HG03159 (cell line): ENCODE measurements at regions not wholly inside any gene's neighbourhood (a gene's known extent, or its start where the extent isn't known, plus 50 kb on each side); places are given as distances from the start of the nearest gene placed in this dataset.

Source experiments
- ATAC-seq: cut with Tn5 transposase; IDR thresholded peaks from one replicate; pipeline ENCODE4 v1.9.1; 2021; ENCODE audit warnings: mild to moderate bottlenecking, moderate library complexity; ENCODE audit not compliant: unreplicated experiment

DNA sequence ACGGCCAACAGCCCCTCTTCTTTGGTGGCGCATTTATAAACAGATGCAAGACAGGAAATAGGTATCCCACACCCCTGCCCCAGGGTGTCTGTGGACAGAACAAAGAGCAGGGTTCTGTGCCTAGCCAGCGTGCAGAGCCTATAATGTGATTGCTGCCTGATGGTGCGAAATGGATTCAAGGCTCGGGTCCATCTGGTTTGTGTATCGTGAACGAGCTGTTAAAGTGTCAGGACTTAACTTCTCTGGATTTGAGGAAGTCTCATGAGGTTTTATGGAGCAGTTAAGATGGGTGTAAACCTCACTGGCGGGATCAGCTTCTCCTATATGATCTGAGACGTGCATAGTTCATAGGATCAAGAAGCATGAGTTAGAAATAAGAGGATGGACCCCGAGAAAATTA lies 388.7 kb upstream of the TBX3 start:
- ATAC-seq = no peak

DNA sequence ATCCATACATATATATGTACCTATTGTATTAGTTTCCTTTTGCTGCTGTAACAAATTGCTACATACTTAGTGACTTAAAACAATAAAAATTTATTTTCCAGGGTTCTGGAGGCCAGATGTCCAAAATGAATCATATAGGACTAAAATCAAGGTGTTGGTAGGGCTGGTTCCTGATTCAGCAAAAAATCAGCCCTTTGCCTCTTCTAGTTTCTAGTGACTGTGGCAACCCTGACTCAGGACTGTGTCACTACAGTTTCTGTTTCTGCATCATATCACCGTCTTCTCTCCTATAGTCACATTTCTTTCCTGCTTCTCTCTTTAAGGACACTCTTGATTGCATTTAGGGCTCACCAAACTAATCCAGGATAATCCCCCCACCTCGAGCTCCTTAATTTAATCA lies 386.3 kb upstream of the TBX3 start:
- ATAC-seq = no peak

DNA sequence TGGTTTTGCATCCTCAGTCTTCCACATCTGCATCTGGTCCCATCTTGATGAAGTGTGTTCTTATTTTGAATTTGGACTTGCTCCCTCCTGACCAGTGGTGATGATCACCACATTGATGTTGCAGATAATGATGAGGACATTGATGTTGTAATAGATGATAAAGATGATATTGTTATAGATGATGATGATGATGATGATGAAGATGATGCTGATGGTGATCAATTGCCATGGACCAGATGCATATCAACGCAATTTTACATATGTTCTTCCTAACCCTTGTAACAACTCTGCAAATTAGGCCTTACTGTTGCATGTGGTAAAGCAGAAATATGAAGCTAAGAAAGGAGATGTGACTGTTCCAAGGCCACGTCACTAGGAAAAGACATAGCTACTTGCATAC lies 380.3 kb upstream of the TBX3 start:
- ATAC-seq = no peak

DNA sequence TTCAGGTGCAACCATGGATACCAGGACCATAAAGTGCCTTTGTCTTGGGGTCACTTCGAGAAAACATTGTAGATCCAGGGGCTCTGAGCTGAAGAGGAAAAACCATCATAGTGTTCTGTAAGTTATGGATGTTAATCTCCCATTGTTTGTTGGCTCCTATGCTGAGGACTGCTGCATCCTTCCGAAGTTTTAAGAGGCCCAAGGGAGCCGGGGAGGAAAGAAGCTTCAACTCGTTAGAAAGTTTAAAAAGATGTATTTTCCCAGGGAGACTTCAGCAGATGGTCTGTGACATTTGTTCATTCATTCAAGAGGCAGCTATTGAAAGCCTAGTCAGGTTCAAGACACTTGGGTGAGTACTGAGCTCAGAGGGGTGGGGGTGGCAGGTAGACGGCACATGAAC lies 378.8 kb upstream of the TBX3 start:
- ATAC-seq = no peak

DNA sequence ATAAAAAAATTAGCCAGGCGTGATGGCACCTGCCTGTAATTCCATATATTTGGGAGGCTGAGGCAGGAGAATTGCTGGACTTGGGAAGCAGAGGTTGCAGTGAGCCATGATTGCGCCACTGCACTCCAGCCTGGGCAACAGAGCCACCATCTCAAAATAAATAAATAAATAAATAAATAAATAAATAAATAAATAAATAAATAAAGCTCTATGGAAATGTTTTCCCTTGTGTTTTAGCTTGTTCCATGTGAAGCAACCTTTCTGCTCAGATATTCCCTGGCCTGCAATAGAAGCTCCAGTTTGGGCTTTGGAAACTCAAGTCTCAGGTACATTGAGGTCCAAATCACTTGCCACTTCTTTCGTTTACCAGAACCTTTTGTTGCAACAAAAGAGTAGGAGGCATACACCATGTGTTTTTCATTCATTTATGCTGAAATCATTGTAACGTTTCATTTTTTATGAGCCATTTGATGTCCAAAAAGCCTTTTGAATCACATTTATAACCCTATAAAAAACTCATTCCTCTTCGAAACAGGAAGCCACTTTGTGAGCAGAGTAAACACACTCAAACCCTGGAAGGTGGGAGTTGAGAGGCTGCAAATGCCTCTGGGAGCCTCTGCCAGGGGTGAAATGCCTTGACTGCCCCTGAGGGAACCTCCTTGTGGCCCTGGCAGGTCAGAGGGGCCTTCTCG lies 376.6 kb upstream of the TBX3 start:
- no peak for ATAC-seq

DNA sequence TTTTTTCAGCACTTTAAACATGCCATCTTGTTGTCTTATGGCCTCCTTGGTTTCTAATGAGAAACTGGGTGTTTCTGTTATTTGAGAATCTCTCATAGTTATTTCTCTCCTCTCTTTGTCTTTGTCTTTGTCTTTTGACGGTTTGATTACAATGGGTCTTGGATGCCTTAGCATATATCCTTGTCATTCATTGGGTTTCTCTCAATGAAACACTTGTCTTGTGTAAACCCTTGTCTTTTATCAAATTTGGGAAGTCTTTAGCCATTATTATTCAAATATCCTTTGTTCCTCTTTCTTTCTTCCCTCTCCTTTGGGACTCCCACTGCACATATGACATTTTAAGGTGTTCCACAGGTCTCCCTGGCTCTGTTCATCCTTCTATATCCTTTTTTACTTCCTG lies 373.5 kb upstream of the TBX3 start:
- ATAC-seq = no peak

DNA sequence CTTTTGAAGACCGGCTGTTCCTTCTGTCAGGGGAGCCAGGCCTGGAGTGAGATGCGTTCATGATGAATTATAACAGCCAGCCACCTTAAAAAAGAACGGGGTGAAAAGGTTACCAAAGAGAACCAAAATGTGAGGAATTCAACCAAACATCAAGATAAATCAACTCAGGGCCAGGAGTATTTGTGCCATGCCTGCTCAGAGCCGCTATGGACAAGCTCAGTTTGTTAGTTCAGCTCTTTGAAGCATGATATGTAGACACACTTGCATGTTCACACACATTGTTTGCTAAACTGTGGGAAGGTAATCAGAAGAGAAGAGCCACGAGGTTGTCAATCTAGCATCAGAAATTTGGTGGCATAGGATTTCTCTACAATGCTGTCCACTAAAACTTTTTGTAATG lies 367.4 kb upstream of the TBX3 start:
- ATAC-seq = no peak

DNA sequence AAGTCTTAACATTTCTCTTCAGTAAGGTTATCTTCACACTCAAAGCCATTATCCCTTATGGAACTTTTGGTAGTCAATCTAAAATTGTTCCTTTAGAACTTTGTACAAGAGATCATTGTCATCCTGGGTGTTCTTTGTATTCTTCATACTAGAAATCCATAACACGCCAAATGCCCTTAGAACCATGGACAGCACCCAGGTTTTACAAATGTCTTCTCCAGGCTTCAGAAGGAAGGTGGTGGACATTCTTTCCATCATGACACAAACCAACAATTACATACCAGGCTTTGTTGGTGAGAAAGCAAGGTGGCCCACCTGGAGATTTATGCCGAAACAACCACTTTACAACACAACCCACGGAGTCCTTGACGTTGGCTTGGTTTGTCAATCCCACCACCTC lies 365.6 kb upstream of the TBX3 start:
- no peak for ATAC-seq

DNA sequence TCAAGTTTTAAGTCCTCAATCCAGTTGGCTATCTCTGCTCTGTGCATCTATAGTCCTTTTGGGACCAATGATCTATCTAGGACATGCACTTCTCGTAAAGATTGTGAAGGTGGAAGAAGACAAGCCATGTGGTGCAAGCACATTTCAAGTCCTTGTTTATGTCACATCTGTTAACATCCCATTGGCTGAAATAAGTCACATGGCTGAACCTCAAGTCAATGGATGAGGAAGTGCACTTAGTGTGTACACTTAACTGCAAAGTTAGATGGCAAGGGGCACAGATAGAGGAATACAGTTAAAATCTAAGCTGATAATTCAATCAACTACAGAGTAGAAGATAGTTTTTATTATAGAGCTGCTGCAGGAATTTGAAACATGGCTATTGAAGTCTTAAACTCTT lies 362.8 kb upstream of the TBX3 start:
- ATAC-seq = no peak

DNA sequence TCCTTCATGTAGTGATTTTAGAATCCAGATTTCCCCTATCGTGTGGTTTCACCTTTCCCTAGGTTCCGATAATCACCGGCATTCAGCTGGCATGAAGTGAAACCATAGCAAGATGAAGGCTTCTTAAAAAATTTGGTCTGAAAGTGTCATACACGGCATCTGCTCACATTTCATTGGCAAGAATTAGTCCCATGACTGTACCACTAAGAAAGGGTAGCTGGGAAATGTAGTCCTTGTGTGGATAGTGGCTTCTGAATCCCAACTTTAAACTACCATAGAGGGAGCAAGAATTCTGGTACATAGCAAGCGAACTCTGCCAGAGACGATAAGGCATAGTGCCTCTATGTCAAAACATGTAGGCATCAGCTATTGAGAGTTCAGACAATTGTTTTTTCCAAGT lies 360.1 kb upstream of the TBX3 start:
- no peak for ATAC-seq

DNA sequence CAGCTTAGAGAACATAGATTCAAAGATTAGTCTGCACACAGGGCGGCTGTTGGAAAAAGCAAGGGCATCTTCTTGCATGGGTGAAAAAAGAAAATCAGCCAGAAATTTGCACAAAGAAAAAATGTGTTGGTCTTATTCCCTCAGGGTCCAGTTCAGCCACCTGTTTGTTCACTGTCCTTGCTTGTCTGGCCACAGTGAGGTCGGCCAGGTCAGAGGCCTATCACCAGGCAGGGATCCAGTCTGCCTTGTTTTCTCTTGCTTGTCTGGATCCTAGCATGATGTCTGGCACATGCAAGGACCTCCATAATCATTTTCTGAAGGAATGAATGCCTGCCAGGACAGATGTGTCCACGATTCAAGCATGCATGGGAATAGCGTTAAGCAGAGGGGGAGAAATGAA lies 359.1 kb upstream of the TBX3 start:
- ATAC-seq = no peak

DNA sequence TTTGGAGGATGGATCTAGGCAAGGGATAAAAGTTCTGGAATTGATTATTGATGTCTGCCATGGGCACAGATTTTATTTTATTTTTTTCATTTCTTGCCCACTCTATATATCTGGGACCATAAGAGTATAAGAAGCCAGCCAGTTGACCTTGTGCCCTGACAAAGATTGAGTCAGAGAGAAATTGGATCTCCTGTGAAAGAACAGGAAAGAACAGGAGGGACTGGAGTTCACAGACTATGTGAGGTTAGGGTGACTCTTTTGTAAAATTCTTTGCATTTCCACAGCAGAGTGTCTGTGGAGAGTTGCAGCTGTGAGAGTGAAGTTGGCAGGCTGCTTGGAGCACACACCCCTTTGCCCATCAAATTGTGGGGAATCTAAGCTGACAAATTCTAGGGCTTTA lies 358.4 kb upstream of the TBX3 start:
- ATAC-seq = no peak

DNA sequence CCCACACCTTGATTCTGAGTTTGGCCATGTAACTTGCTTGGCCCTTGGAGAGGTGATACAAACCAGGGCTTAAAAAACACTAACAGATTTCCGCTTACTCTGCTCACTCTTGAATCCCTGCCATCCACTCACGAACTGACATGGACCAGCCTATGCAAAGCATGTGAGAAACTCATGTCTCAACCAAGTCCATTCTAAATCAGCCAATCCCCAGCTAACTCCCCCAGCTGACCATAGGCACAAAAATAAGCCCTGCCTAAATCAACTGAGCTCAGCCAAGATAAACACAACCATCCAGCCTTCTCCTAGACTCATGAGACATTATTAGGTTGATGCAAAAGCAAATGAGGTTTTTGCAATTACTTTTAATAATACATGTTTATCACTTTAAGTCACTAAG lies 353.9 kb upstream of the TBX3 start:
- no peak for ATAC-seq

DNA sequence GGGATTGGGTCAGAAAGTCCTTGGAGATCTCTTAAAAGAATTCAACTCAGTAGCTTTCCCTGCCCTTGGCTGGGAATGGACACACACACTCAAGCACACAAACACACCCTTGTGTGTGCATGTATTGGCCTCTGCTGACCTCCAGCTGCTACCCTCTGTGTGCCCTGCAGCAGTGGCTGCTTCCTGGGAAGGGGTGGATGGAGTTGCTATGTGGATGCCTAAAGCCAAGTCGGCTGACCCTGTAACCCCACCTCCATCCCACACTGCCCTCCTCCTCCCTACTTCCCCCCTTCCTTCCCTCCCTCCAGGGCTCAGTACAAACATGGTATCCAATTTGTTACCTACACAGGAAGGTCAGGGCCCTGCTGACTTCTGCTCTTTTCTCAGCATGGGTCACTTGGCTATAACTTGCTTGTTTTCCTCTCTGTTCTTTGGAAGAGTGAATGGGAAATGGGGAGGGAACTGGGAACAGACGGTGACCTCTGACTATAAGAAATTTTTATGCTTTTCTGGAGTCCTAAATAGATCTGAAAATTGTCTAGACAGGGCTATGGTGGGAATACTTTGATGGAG lies 351.6 kb upstream of the TBX3 start:
- no peak for ATAC-seq

DNA sequence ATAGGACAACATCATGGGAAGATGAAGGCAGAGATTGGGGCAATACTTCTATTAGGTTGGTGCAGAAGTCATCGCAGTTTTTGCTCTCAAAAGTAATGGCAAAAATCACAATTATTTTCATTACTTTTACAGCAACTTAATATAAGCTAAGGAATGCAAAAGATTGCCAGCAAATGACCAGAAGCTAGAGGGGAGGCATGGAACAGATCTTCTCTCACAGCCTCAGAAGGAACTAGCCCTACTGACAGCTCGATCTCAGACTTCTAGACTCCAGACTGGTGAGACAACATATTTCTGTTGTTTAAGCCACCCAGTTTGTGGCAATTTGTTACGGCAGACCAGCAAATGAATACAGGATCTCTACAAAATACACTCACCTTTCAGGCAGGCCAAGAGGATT lies 348.5 kb upstream of the TBX3 start:
- no peak for ATAC-seq

DNA sequence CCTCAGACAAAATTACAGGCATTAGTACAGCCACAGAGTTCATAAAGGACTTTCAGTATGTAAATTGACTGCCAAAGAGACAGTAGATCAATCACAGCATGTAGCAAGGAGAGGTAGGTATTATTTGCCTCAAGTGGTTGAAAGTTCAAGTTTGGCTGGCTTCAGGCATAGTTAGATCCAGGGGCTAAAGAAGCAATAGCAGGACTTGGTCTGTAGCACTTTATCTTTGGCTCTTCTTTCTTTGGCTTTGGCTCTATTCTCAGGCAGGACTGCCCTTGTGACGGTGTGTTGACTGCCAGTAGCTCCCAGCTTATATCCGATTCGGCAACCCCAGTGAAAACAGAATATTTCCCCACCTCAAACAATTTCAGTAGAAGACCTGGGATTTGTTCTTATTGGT lies 346.0 kb upstream of the TBX3 start:
- ATAC-seq = no peak

DNA sequence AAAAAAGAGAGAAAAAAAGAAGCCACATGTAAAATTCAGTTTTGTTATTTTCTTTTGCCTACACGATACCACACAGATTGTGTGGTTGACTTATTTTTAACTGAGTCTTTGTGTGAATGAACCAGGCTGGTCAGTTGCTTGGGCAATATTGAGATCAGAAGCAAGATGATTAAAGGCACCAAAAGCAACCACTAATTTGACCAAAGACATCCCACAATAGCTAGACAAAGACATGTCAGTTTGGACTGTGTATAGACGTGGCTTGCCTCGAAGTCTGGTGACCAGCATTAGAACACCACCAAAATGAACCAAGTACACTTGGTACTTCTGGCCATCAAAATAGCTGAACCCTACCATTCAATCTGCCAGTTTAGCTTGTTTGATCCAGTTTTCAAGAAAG lies 340.6 kb upstream of the TBX3 start:
- ATAC-seq = no peak

DNA sequence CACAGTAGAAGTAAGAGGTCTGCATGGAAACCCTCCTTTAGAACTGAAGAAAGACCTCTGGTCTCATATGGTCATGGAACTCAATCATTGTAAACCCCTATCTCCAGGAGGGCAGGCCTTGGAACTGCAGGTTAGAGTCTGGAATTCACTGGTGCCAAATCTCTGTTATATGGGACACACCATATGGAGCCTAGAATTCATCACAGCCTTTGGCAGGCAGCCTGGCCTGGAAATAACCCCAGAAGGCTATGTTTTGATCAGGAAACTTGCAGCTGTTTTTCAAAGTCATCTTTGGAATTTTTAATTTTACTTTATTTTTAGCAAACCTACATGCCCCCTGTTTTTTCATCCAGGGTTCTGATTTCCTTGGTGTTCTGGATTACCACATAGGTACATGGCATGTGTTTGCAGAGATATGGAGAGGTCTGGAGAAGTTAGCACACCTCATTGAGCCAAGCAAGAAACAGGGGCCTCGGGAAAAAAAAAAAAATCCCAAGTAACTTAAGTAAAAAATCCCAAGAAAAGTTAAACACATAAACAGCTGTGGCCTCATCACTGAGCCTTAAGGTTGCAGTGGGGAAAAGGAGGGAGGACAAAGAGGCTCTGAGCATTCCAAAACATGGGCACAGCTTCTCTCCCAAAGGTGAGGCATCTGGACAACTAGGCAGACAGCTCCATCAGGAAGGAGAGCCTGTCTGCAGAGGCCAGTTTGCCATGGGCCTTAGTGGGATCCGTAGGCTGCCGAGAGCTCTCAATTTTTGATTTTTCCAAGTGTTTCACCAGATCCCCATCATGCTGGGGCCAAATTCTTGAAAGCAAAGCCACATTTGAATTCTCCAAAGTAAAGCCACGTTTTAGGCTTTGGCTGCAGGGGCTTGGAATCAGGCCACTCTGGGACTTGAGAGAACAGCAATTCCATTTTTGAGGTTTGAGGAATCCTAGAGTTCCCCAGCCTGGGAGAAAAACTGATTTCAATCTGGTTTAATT lies 339.6 kb upstream of the TBX3 start:
- ATAC-seq = no peak

DNA sequence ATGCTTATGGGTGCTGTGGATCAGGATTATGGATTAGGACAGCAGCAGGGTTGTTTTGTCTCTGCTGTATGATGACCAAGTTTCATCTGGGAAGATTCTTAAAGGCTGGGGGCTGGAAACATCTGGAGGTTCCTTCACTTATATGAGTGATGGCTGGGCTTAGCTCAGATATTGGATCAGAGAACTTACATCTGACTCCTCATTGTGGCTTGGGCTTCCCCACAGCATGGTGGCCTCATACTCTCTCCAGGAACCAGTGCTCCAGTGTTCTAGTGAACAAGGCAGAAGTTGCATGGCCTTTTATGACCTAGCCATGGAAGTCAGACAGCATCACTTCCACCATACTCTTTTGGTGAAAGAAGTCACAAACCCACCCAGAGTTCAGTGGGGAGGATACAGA lies 336.1 kb upstream of the TBX3 start:
- no peak for ATAC-seq

DNA sequence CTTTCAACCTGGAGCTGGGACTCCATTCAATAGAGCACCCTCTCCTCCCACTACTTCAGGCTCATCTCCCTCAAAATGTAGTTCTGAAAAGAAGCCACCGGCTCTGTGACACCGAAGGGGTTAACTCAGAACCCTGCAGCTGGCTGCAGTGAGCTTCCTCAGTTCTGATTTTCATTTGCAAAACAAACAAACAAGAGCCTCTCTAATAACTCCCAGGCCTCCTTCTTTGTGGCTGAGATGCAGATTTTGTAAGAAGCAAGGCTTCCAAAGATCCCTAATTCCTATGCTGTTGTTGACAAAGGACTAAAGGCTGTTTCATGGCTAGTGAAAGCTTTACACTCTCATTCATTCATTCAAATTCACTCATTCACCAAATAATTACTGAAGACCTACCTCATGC lies 333.4 kb upstream of the TBX3 start:
- no peak for ATAC-seq

DNA sequence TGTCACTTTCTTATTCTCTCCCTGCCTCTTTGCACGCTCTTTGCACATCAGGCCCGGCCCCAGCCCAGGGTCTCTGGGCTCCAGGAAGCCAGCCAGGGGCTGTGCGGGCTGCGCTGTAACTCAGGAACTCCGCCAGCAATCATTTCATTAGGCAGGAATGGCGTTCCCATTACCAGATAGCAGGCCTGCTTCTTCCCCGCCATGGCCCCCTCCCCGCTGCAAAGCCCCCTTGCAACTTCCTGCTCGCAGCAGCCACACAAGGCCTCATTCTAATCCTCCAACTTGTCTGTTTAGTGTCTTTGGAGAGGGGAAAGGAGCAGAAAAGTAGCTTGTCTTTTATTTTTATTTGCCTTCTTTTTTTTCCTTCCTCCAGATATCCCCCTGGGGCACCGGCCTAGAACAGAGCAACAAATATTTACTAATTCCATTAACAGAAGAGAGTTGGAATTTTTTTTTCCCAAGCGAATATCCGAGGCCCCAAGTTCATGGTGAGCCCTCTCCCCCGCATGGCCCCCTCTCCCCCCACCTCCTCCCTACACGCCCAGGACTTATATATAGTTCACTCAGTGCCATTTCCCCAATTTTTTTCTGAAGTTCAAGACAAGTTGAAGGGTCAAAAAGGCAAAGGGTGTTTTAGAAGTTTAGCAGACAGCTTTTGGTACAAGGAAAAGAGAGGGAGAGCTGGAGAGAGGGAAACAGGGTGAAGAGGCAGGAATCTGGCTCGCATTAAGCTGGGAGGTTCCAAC lies 329.4 kb upstream of the TBX3 start:
- no peak for ATAC-seq
